ENCODE measurements at regions not wholly inside any gene's neighbourhood (a gene's known extent, or its start where the extent isn't known, plus 50 kb on each side); places are given as distances from the start of the nearest gene placed in this dataset.

DNA sequence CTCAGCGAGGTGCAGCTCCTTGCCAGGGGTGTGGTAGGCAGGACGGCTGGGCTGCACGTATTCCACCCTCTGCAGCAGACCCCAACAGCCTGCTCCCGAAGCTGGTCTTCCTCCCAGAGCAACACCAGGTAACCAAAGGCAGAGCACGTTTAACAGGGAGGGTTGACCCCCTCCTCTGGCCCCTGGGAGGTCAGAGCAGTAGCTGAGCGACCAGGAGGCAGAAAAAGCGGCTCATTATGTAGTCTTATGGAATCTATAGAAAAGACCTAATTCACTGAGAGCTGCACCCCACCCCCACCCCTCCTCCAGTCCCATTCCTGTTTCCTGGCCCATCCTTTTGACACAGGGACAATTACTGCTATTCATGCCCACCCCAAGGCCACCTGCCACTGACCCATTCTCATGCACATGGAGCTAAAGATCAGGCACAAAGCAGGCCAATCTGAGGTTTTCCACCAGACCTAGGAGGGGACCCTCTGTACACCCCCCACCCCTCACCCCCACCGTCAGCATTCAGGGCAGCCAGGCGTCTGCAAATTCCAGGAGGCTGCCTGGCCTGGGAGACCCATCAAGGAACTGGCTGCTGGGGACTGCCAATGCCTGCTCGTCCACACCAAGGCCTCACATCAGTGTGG lies 60.9 kb upstream of the FZD7 start:
- Mint-ChIP-seq H3K4me3 (no peak overlapping the region), H3K4me1 (ENCODE audit: low read depth in 2 of 2) (peaks cover 0 to 2% of the 10 kb centered on the region in 2 donors), H3K27ac (no peak overlapping the region), H3K36me3 (no peaks in the 10 kb centered on the region), H3K9me3 (no peaks in the 10 kb centered on the region), H3K27me3 (peaks cover under 1 to 8% of the 10 kb centered on the region in 2 donors)
- ATAC-seq (no peak), DNase-seq (ENCODE audit: low spot score) (no peak)

DNA sequence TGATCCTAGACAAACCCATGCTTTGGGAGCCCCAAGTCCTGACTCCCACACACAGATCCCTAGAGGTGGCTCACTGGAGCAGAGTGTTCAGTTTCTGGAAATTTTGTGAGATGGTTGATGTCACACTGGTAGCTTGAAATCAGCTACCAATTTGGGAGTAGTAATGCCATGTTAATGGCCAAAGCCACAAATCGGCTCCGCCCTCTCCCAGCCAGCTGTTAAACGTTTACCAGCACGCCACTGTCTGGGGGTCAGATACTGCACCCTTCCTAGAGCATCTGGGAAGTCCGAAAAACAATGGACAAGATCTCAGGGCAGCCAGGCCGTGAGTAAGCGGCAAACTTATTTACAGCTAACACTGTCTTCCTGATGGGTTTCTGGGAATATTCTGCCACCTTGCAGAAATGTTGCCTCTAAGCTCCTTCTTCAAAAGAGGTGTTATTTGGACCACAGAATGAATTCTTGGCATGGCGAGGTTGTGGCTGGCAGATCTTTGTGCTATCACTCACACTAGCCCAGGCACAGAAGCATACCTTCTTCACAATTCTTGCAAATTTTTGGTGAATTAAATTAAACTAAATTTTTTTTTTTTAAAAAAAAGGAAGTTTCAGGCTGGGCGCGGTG lies 60.2 kb upstream of the FZD7 start:
- no peak for DNase-seq (ENCODE audit: low spot score)
- H3K9me3 Mint-ChIP-seq, result no peaks in the 10 kb centered on the region
- H3K36me3 Mint-ChIP-seq, result no peaks in the 10 kb centered on the region
- H3K4me3 Mint-ChIP-seq, result no peak overlapping the region
- peaks cover 0 to 2% of the 10 kb centered on the region in 2 donors for H3K4me1 Mint-ChIP-seq (ENCODE audit: low read depth in 2 of 2)
- ATAC-seq, result no peak
- no peak overlapping the region for H3K27ac Mint-ChIP-seq
- H3K27me3 Mint-ChIP-seq, result peaks cover 2 to 8% of the 10 kb centered on the region in 2 donors

DNA sequence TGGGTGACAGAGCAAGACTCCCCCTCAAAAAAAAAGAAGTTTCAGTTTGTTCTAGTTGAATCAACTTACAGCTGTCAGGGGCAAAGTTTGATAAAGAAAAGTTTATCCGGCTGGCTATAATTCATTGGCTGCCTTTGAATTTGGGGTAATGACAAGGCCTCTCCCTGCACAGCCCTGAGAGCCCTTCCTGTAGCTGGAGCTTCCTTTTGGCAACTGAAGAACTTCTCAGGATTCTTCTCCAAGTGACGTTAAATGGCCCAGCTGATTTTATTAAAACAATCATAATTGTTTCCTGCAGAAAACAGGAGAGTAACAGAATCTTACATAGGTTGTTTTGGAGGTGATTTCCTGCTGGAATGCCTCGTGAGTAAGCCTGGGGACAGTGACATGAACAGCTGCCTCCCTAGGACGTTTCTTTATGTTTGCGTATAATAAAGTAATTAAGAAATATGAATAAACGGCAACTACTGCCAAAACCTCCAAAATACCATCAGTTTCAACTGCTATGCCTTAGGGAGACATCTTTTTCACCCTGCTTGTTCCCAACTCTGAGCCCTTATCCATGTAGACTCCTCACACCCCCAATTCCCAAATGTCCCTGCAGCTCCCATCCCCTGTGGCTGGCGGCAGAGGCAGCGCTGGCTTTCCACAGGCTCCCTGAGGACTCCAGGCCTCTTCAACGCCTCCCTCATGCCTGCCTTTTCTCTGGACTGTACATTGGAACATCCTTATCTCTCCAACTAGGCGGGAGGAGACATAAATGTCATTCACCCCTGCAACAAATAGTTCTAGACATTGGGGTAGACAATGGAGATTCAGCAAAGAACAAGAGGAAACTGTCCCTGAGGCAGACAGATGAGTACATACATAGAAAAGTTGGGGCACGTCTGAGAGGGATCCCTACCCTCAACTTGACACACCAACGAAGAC lies 59.2 kb upstream of the FZD7 start:
- DNase-seq (ENCODE audit: low spot score) (no peak), ATAC-seq (no peak)
- H3K27ac Mint-ChIP-seq, result no peak overlapping the region
- H3K4me1 Mint-ChIP-seq (ENCODE audit: low read depth in 2 of 2), result peaks cover 0 to 2% of the 10 kb centered on the region in 2 donors
- H3K27me3 Mint-ChIP-seq, result peaks cover 1 to 7% of the 10 kb centered on the region in 2 donors
- H3K36me3 Mint-ChIP-seq, result no peaks in the 10 kb centered on the region
- no peaks in the 10 kb centered on the region for H3K9me3 Mint-ChIP-seq
- H3K4me3 Mint-ChIP-seq, result no peak overlapping the region

DNA sequence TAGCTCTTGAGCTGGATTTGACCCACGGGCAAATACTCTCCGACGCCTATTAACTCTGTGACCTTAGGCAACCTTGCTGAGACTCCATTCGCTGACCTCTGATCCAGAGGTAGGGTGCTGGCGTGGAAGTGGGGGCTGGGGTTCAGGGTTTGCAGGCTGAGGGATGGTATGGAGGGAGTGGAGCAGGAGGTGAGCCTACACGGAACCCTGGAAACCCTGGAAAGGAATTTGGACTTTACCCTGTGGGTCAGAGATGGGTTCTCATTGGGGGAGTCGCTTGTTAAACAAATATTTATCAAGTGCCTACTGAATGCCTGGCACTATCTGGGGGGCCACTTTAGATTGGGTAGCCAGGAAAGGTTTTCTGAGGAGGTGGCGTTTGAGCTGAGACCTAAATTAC lies 58.2 kb upstream of the FZD7 start:
- Mint-ChIP-seq H3K4me1 (ENCODE audit: low read depth in 2 of 2) (no peaks in the 10 kb centered on the region), H3K27me3 (peaks cover under 1 to 7% of the 10 kb centered on the region in 2 donors), H3K27ac (no peak overlapping the region), H3K4me3 (no peak overlapping the region), H3K36me3 (no peaks in the 10 kb centered on the region), H3K9me3 (no peaks in the 10 kb centered on the region)
- DNase-seq (ENCODE audit: low spot score) (no peak), ATAC-seq (no peak)

DNA sequence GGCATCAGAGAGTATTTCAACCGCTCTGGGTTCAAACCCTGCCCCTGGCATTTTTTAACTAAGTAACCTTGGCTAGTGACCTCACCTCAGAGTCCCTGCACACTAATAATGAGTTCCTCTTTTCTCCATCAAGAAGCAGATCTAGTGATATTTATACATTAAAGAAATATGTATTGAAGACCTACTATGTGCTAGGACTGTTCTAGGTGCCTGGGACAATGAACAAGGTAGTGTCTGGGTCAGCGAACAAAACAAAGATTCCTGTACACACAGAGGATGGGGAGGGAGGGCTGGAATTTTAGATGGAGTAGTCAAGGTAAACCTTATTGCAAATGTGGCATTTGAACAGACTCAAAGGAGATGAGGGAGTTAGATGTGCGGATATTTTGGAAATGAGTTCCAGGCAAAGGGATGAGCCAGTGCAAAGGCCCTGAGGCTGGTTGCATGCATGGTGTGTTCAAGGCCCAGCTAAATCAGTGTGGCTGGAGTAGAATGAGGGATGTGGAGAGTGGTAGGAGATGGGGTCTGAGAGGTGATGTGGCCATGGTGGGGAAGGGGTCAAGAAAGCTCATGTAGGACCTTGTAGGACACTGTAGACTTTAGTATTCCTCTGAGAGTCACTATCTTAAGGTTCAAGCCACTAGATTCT lies 57.6 kb upstream of the FZD7 start:
- DNase-seq (ENCODE audit: low spot score), result no peak
- no peak overlapping the region for H3K27ac Mint-ChIP-seq
- ATAC-seq, result no peak
- H3K27me3 Mint-ChIP-seq, result peaks cover 7% of the 10 kb centered on the region in 2 donors
- H3K4me3 Mint-ChIP-seq, result no peak overlapping the region
- no peaks in the 10 kb centered on the region for H3K4me1 Mint-ChIP-seq (ENCODE audit: low read depth in 2 of 2)
- no peaks in the 10 kb centered on the region for H3K9me3 Mint-ChIP-seq
- no peaks in the 10 kb centered on the region for H3K36me3 Mint-ChIP-seq

- H3K27me3 Mint-ChIP-seq, result peaks cover 7 to 9% of the 10 kb centered on the region in 2 donors
- no peaks in the 10 kb centered on the region for H3K4me1 Mint-ChIP-seq (ENCODE audit: low read depth in 2 of 2)
- no peaks in the 10 kb centered on the region for H3K9me3 Mint-ChIP-seq
- no peaks in the 10 kb centered on the region for H3K36me3 Mint-ChIP-seq
- H3K27ac Mint-ChIP-seq, result no peak overlapping the region
- no peak for ATAC-seq
- no peak for DNase-seq (ENCODE audit: low spot score)
- H3K4me3 Mint-ChIP-seq, result no peak overlapping the region
Measured at GRCh38 chr2:201977651-201978050, 56.0 kb upstream of the FZD7 start.

DNA sequence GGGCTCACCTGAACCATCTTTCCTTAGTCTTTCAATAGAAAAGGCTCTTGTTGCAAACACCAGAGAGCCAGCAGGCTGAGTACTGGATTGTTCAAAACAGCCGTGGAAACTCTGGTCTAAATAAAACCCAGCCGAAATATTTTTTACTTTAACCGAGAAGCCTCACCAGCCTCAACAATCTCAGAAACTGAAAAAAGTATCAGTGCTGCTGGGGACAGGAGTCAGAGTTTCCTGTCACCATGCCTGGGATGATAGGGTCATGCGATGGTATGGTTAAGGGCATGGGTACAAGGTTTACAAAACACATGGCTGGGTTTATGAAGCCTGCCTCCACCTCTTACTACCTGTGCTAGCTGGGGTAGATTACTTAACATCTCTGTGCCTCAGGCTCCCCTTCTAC lies 55.3 kb upstream of the FZD7 start:
- no peaks in the 10 kb centered on the region for H3K9me3 Mint-ChIP-seq
- peaks cover 7 to 9% of the 10 kb centered on the region in 2 donors for H3K27me3 Mint-ChIP-seq
- no peak overlapping the region for H3K4me3 Mint-ChIP-seq
- no peaks in the 10 kb centered on the region for H3K4me1 Mint-ChIP-seq (ENCODE audit: low read depth in 2 of 2)
- DNase-seq (ENCODE audit: low spot score) (no peak), ATAC-seq (no peak)
- no peak overlapping the region for H3K27ac Mint-ChIP-seq
- no peaks in the 10 kb centered on the region for H3K36me3 Mint-ChIP-seq

GRCh38 chr2:201978986-201979385 lies 54.7 kb upstream of the FZD7 start:
- no peak for ATAC-seq
- no peak for DNase-seq (ENCODE audit: low spot score)
- Mint-ChIP-seq H3K36me3 (no peaks in the 10 kb centered on the region), H3K27ac (no peak overlapping the region), H3K4me1 (ENCODE audit: low read depth in 2 of 2) (no peaks in the 10 kb centered on the region), H3K9me3 (no peaks in the 10 kb centered on the region), H3K4me3 (no peak overlapping the region), H3K27me3 (peaks cover 7 to 9% of the 10 kb centered on the region in 2 donors)

GRCh38 chr2:201980389-201980821 lies 53.2 kb upstream of the FZD7 start:
- Mint-ChIP-seq H3K27ac (no peak overlapping the region), H3K36me3 (no peaks in the 10 kb centered on the region), H3K4me1 (ENCODE audit: low read depth in 2 of 2) (no peaks in the 10 kb centered on the region), H3K4me3 (no peak overlapping the region), H3K27me3 (peaks cover 7 to 9% of the 10 kb centered on the region in 2 donors), H3K9me3 (no peaks in the 10 kb centered on the region)
- DNase-seq (ENCODE audit: low spot score), result no peak
- no peak for ATAC-seq

DNA sequence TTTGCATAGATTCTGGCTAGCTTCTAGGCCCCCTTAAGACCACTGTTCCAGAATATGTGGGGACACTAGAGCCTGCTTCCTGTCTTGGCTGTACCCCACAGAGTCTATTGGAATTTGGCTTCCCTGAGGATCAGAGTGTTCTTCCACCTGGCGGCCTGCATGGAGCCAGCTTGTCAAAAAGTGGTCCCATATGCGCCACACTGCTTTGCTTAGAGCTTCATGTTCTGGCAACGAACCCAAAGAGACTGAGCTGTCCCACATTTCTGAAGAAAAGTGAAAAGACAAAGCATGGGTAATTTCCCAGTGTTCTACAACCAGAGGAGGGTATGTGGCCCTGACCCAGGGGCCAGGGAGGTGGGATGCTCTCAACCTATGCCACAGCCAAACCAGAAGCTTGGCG lies 52.7 kb upstream of the FZD7 start:
- Mint-ChIP-seq H3K4me1 (ENCODE audit: low read depth in 2 of 2) (no peaks in the 10 kb centered on the region), H3K27me3 (peaks cover 7 to 9% of the 10 kb centered on the region in 2 donors), H3K9me3 (no peaks in the 10 kb centered on the region), H3K27ac (no peak overlapping the region), H3K4me3 (no peak overlapping the region), H3K36me3 (no peaks in the 10 kb centered on the region)
- DNase-seq (ENCODE audit: low spot score), result no peak
- ATAC-seq, result no peak

DNA sequence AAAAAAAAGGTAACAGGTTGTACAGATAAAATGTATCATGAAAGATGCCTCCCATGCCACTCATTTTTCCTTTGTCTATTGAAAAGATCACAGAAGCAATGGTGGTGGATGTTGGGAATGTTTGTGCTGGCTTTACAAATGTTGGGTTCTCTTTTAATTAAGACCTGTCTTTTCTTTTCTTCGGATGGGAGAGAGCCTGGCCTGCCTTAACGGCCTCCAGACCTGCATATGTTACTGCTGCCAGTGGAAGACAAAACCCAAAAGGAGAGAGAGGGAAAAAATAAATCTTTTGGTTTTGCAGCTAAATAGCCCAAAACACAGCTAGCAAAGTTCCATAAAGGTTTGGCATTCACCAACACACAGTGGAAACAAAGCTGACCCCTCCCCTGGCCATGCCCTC lies 50.5 kb upstream of the FZD7 start:
- H3K27me3 Mint-ChIP-seq, result peaks cover 5 to 9% of the 10 kb centered on the region in 2 donors
- H3K4me1 Mint-ChIP-seq (ENCODE audit: low read depth in 2 of 2), result no peaks in the 10 kb centered on the region
- H3K9me3 Mint-ChIP-seq, result no peaks in the 10 kb centered on the region
- no peaks in the 10 kb centered on the region for H3K36me3 Mint-ChIP-seq
- H3K27ac Mint-ChIP-seq, result no peak overlapping the region
- no peak for DNase-seq (ENCODE audit: low spot score)
- no peak overlapping the region for H3K4me3 Mint-ChIP-seq
- no peak for ATAC-seq

- no peaks in the 10 kb centered on the region for H3K9me3 Mint-ChIP-seq
- no peak overlapping the region for H3K4me3 Mint-ChIP-seq
- H3K36me3 Mint-ChIP-seq, result no peaks in the 10 kb centered on the region
- DNase-seq (ENCODE audit: low spot score), result no peak
- H3K27me3 Mint-ChIP-seq, result peaks cover 5 to 9% of the 10 kb centered on the region in 2 donors
- H3K27ac Mint-ChIP-seq, result no peak overlapping the region
- no peaks in the 10 kb centered on the region for H3K4me1 Mint-ChIP-seq (ENCODE audit: low read depth in 2 of 2)
- no peak for ATAC-seq
Measured at GRCh38 chr2:201983800-201984199, 49.9 kb upstream of the FZD7 start.

Data from natural killer cell treated with Interleukin-12 subunit alpha and Interleukin-12 subunit beta and Interleukin-15 and Interleukin-18, amount 100 ng/mL, for 72 hours (primary cell).